Gastrocnemius medialis (tissue), 4 donors: ENCODE measurements at regions not wholly inside any gene's neighbourhood (a gene's known extent, or its start where the extent isn't known, plus 50 kb on each side); places are given as distances from the start of the nearest gene placed in this dataset.

Source experiments
- POLR2A ChIP-seq, 2 donors: fragments of 450-650 bp; IDR thresholded peaks; one replicate each; pipeline ENCODE4 v1.6.1; 2017; ENCODE audit warnings: antibody characterized with exemption in 2 of 2, mild to moderate bottlenecking in 2 of 2, moderate library complexity in 2 of 2
- TF ChIP-seq, protein P1 (sequence below), 5 experiments: fragments of 450-650 bp in 3 of 5; fragments of 200-600 bp in 2 of 5; sonication (generic) in 2 of 5; IDR thresholded peaks in 4 of 5; conservative IDR thresholded peaks in 1 of 5; 1 replicate in 4 of 5; 2 replicates in 1 of 5; pipeline ENCODE4 v1.5.1; 2016 to 2019; ENCODE audit warnings: antibody characterized with exemption in 5 of 5, mild to moderate bottlenecking in 3 of 5, moderate library complexity in 3 of 5

- TF ChIP-seq, protein P1, sequence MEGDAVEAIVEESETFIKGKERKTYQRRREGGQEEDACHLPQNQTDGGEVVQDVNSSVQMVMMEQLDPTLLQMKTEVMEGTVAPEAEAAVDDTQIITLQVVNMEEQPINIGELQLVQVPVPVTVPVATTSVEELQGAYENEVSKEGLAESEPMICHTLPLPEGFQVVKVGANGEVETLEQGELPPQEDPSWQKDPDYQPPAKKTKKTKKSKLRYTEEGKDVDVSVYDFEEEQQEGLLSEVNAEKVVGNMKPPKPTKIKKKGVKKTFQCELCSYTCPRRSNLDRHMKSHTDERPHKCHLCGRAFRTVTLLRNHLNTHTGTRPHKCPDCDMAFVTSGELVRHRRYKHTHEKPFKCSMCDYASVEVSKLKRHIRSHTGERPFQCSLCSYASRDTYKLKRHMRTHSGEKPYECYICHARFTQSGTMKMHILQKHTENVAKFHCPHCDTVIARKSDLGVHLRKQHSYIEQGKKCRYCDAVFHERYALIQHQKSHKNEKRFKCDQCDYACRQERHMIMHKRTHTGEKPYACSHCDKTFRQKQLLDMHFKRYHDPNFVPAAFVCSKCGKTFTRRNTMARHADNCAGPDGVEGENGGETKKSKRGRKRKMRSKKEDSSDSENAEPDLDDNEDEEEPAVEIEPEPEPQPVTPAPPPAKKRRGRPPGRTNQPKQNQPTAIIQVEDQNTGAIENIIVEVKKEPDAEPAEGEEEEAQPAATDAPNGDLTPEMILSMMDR (IDR thresholded peaks at IDR 0.05 in 4 of 5, conservative IDR thresholded peaks at IDR 0.05 in 1 of 5), result no peak
- no peak for TF ChIP-seq POLR2A (IDR thresholded peaks at IDR 0.05)
Measured at GRCh38 chr14:34029921-34030334, 79.1 kb upstream of the EGLN3 start.
